Endothelial cell of umbilical vein (primary cell): ENCODE measurements at regions not wholly inside any gene's neighbourhood (a gene's known extent, or its start where the extent isn't known, plus 50 kb on each side); places are given as distances from the start of the nearest gene placed in this dataset.

Source experiments
- BruUV-seq: library from RNA; stranded (reverse); fragments of 400-500 nt; replicated peaks from 2 replicates; lab custom pipeline; 2021; lab: Mats Ljungman, UMichigan
- CTCF ChIA-PET: fragments of 300-600, 350-600 bp; sonication (Branson Sonifier 250); formaldehyde crosslinking; loops from one replicate; lab custom pipeline; 2021; ENCODE audit warnings: antibody characterized with exemption, inconsistent platforms; lab: Charles Lee
- POLR2A ChIA-PET: fragments of 300-600, 350-600 bp; sonication (Branson Sonifier 250); formaldehyde crosslinking; loops from one replicate; lab custom pipeline; 2021; ENCODE audit warnings: antibody characterized with exemption, inconsistent platforms; lab: Charles Lee
- DNase-seq: peaks from one replicate; pipeline ENCODE4 v3.0.0-alpha.2; 2011; ENCODE audit warnings: low read depth, low spot score
- FAIRE-seq: peaks from 2 replicates; lab custom pipeline; 2011; peaks lifted over from hg19 to GRCh38; lab: Jason Lieb, UNC
- H2AFZ ChIP-seq: 2 replicates; pipeline ENCODE4 v1.6.0; 2012; ENCODE audit warnings: low read depth, low read length, control low read depth, inconsistent platforms
- H3K27ac ChIP-seq: 2 replicates; pipeline ENCODE4 v1.5.1; 2011; ENCODE audit warnings: low read depth, mild to moderate bottlenecking, control low read depth, low read length, moderate library complexity; ENCODE audit not compliant: insufficient read depth
- H3K27me3 ChIP-seq, 2 experiments: 2 replicates each; pipeline versions ENCODE4 v1.6.0 to v1.6.1; 2011; ENCODE audit warnings: low read length in 2 of 2, mixed read lengths in 1 of 2; ENCODE audit not compliant: control insufficient read depth in 2 of 2, insufficient read depth in 2 of 2
- H3K36me3 ChIP-seq, 2 experiments: 2 replicates in 1 of 2; 3 replicates in 1 of 2; pipeline ENCODE4 v1.5.1; 2011; ENCODE audit warnings: low read length in 2 of 2, mild to moderate bottlenecking in 1 of 2, moderate library complexity in 1 of 2; ENCODE audit not compliant: control insufficient read depth in 2 of 2, insufficient read depth in 2 of 2; ENCODE audit errors: extremely low read depth in 1 of 2
- H3K4me1 ChIP-seq: 3 replicates; pipeline ENCODE4 v1.5.1; 2011; ENCODE audit warnings: mild to moderate bottlenecking, low read length; ENCODE audit not compliant: control insufficient read depth, insufficient read depth; ENCODE audit errors: extremely low read depth
- H3K4me2 ChIP-seq: 2 replicates; pipeline ENCODE4 v1.6.1; 2011; ENCODE audit warnings: low read length, control low read depth, mixed read lengths; ENCODE audit not compliant: insufficient read depth
- H3K4me3 ChIP-seq, 3 experiments: fragments of 200-600 bp in 1 of 3; sonication (generic), shearing (Covaris generic) in 1 of 3; replicated peaks in 1 of 3; 2 replicates each; pipeline ENCODE4 v1.5.1; 2011 to 2016; ENCODE audit warnings: control low read depth in 3 of 3, low read length in 3 of 3, mild to moderate bottlenecking in 2 of 3, inconsistent platforms in 1 of 3, low read depth in 1 of 3, moderate library complexity in 1 of 3; ENCODE audit not compliant: insufficient read depth in 1 of 3
- H3K79me2 ChIP-seq: 2 replicates; pipeline ENCODE4 v1.6.0; 2012; ENCODE audit warnings: low read length, inconsistent platforms; ENCODE audit not compliant: control insufficient read depth, insufficient read depth
- H3K9ac ChIP-seq: replicated peaks from 2 replicates; pipeline ENCODE3; 2011; ENCODE audit warnings: low read length, control low read depth; ENCODE audit not compliant: insufficient read depth; ENCODE audit errors: extremely low read depth
- H3K9me1 ChIP-seq: replicated peaks from 3 replicates; pipeline ENCODE4 v1.6.0; 2011; ENCODE audit warnings: mild to moderate bottlenecking, low read length; ENCODE audit not compliant: control insufficient read depth, insufficient read depth; ENCODE audit errors: extremely low read depth
- H3K9me3 ChIP-seq: replicated peaks from 2 replicates; pipeline ENCODE4 v1.5.1; 2012; ENCODE audit warnings: low read length, inconsistent platforms; ENCODE audit not compliant: control insufficient read depth, insufficient read depth
- H4K20me1 ChIP-seq: replicated peaks from 2 replicates; pipeline ENCODE3; 2011; ENCODE audit warnings: mild to moderate bottlenecking, low read length; ENCODE audit not compliant: control insufficient read depth, insufficient read depth; ENCODE audit errors: extremely low read depth
- EZH2 ChIP-seq: IDR thresholded peaks from 2 replicates; pipeline ENCODE4 v1.6.1; 2012; ENCODE audit warnings: borderline replicate concordance, low read depth, mild to moderate bottlenecking, moderate library complexity, low read length, inconsistent platforms; ENCODE audit not compliant: severe bottlenecking
- FOS ChIP-seq: IDR thresholded peaks from 2 replicates; pipeline ENCODE4 v1.6.1; 2011; ENCODE audit warnings: mild to moderate bottlenecking, low read length, moderate library complexity, borderline replicate concordance; ENCODE audit not compliant: insufficient read depth
- GATA2 ChIP-seq: IDR thresholded peaks from 2 replicates; pipeline ENCODE4 v1.7.0; 2011; ENCODE audit warnings: low read depth, mild to moderate bottlenecking, moderate library complexity, mixed read lengths, low read length; ENCODE audit not compliant: insufficient read length, insufficient read depth
- JUN ChIP-seq: IDR thresholded peaks from 2 replicates; pipeline ENCODE4 v1.6.1; 2011; ENCODE audit warnings: borderline replicate concordance, low read depth; ENCODE audit not compliant: insufficient read length, insufficient read depth
- MYC ChIP-seq: IDR thresholded peaks from one replicate; pipeline ENCODE4 v1.6.1; 2011; ENCODE audit warnings: mild to moderate bottlenecking, low read depth, low read length
- POLR2A ChIP-seq: IDR thresholded peaks from 2 replicates; pipeline ENCODE4 v1.6.1; 2012; ENCODE audit warnings: low read depth, mild to moderate bottlenecking, control low read depth, low read length
- POLR2AphosphoS5 ChIP-seq: IDR thresholded peaks from 2 replicates; pipeline ENCODE4 v1.6.1; 2012; ENCODE audit warnings: low read depth, mild to moderate bottlenecking, control low read depth, low read length, moderate library complexity; ENCODE audit not compliant: insufficient read depth
- dilution Hi-C: fragments of 300-500 bp; cut with MboI; formaldehyde crosslinking; loops from one replicate; pipeline ENCODE4 v1.15.0; 2019; ENCODE audit warnings: low sequenced_read_pairs; ENCODE audit not compliant: extremely low pct_ligation_motif_present
- intact Hi-C: fragments of 100-400 bp; cut with micrococcal nuclease; formaldehyde crosslinking; loops from one replicate; pipeline ENCODE4 v1.10.0; 2022
- TF ChIP-seq, protein P1 (sequence below), 2 donors: IDR thresholded peaks; 1 replicate in 1 of 2; 2 replicates in 1 of 2; pipeline ENCODE4 v1.5.1; 2011; ENCODE audit warnings: low read length in 2 of 2, mild to moderate bottlenecking in 2 of 2, moderate library complexity in 2 of 2, control low read depth in 1 of 2, inconsistent platforms in 1 of 2, low read depth in 1 of 2; ENCODE audit not compliant: insufficient read depth in 1 of 2; ENCODE audit errors: extremely low read depth in 1 of 2
- TF ChIP-seq, protein P2 (sequence below): IDR thresholded peaks from 2 replicates; pipeline ENCODE4 v1.6.1; 2011; ENCODE audit not compliant: insufficient read depth, insufficient read length

DNA sequence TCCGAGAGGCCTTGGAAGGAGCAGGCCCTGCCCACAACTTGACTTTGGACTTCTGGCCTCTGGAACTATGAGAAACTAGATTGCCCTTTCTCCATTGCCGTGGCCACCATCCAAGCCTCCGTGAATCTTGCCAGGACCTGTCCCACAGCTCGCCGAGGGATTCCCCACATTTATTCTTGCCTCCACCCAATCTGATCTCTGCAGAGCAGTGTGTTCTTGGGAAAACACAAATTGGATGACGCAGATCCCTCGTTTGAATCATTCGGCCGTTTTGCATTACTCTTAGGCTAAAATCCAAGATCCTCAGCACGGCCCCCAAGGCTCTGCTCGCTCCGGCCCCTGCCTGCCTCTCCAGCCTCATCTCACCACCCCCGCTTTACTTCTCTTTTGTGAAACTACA, 364.2 kb downstream of the ZNF516 start:
- Histone ChIP-seq H2AFZ (no peak overlapping the region), H3K9ac (no peak overlapping the region), H4K20me1 (no peaks in the 10 kb centered on the region), H3K36me3 (no peaks in the 10 kb centered on the region), H3K4me1 (no peaks in the 10 kb centered on the region), H3K27ac (no peak overlapping the region), H3K9me3 (no peaks in the 10 kb centered on the region), H3K9me1 (no peaks in the 10 kb centered on the region), H3K4me2 (no peak overlapping the region), H3K27me3 (no peaks in the 10 kb centered on the region), H3K79me2 (no peaks in the 10 kb centered on the region), H3K4me3 (no peak overlapping the region)
- CTCF ChIA-PET: no interaction called here
- POLR2A ChIA-PET: no interaction called here
- DNase-seq: no peak
- no TSS peak for BruUV-seq
- TF ChIP-seq MYC (no peak), POLR2A (no peak), JUN (no peak), EZH2 (no peak), FOS (no peak), GATA2 (no peak), POLR2AphosphoS5 (no peak)
- TF ChIP-seq, protein P1, sequence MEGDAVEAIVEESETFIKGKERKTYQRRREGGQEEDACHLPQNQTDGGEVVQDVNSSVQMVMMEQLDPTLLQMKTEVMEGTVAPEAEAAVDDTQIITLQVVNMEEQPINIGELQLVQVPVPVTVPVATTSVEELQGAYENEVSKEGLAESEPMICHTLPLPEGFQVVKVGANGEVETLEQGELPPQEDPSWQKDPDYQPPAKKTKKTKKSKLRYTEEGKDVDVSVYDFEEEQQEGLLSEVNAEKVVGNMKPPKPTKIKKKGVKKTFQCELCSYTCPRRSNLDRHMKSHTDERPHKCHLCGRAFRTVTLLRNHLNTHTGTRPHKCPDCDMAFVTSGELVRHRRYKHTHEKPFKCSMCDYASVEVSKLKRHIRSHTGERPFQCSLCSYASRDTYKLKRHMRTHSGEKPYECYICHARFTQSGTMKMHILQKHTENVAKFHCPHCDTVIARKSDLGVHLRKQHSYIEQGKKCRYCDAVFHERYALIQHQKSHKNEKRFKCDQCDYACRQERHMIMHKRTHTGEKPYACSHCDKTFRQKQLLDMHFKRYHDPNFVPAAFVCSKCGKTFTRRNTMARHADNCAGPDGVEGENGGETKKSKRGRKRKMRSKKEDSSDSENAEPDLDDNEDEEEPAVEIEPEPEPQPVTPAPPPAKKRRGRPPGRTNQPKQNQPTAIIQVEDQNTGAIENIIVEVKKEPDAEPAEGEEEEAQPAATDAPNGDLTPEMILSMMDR (IDR thresholded peaks at IDR 0.05; ENCODE audit: extremely low read depth in 1 of 2, insufficient read depth in 1 of 2, low read depth in 1 of 2, low read length in 2 of 2): no peak
- TF ChIP-seq, protein P2, sequence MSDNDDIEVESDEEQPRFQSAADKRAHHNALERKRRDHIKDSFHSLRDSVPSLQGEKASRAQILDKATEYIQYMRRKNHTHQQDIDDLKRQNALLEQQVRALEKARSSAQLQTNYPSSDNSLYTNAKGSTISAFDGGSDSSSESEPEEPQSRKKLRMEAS: no peak
- dilution Hi-C loops (no loop called here), intact Hi-C loops (no loop called here)
- no peak for FAIRE-seq
